OCI-LY3 (cell line): ENCODE measurements at regions not wholly inside any gene's neighbourhood (a gene's known extent, or its start where the extent isn't known, plus 50 kb on each side); places are given as distances from the start of the nearest gene placed in this dataset.

Experiments used
- CTCF ChIP-seq: fragments of 200-600, 300-600 bp; sonication (generic); IDR thresholded peaks from 2 replicates; pipeline ENCODE4 v1.5.1; 2014; ENCODE audit warnings: antibody characterized with exemption, low read length, low read depth
- EZH2phosphoT487 ChIP-seq: fragments of 200-600 bp; shearing (Covaris generic); IDR thresholded peaks from 2 replicates; pipeline ENCODE4 v1.6.1; 2018; ENCODE audit warnings: antibody characterized with exemption, mixed run types, low read depth

- TF ChIP-seq CTCF (no peak), EZH2phosphoT487 (no peak)
Observed at GRCh38 chr3:102885289-102885688, 450.5 kb downstream of the ZPLD1 start.
